Spleen (tissue), 7 donors: ENCODE measurements at regions not wholly inside any gene's neighbourhood (a gene's known extent, or its start where the extent isn't known, plus 50 kb on each side); places are given as distances from the start of the nearest gene placed in this dataset.

Experiments
- CTCF ChIP-seq, 11 experiments: fragments of 200-600 bp in 7 of 11; fragments of 450-650 bp in 4 of 11; sonication (generic) in 4 of 11; IDR thresholded peaks in 8 of 11; conservative IDR thresholded peaks in 3 of 11; 1 replicate in 7 of 11; 2 replicates in 4 of 11; pipeline versions ENCODE4 v1.4.0 to v1.8.0; 2016 to 2021; ENCODE audit warnings: antibody characterized with exemption in 11 of 11, inconsistent platforms in 4 of 11, mild to moderate bottlenecking in 1 of 11
- POLR2A ChIP-seq, 3 donors: fragments of 450-650 bp; IDR thresholded peaks; one replicate each; pipeline ENCODE4 v1.5.1; 2017; ENCODE audit warnings: antibody characterized with exemption in 3 of 3, mild to moderate bottlenecking in 1 of 3
- POLR2AphosphoS5 ChIP-seq, 3 donors: sonication (generic); formaldehyde crosslinking; IDR thresholded peaks; one replicate each; pipeline ENCODE4 v1.5.1; 2017; ENCODE audit warnings: antibody characterized with exemption in 3 of 3
- donor health status: DM: no; HTN: no; CAD: no; lungs with moderate emphysema.
- donor health status: DM: no; HTN: no; CAD: no.
- donor health status: DM: no; HTN: no; CAD: no.

GRCh38 chr5:5813441-5813840, 391.0 kb downstream of the ICE1 start:
- TF ChIP-seq POLR2A (IDR thresholded peaks at IDR 0.05) (no peak), CTCF (IDR thresholded peaks at IDR 0.05 in 8 of 11, conservative IDR thresholded peaks at IDR 0.05 in 3 of 11) (no peak), POLR2AphosphoS5 (IDR thresholded peaks at IDR 0.05) (no peak)
